Gastrocnemius medialis (tissue), 4 donors: ENCODE measurements at regions not wholly inside any gene's neighbourhood (a gene's known extent, or its start where the extent isn't known, plus 50 kb on each side); places are given as distances from the start of the nearest gene placed in this dataset.

Source experiments
- CTCF ChIP-seq, 5 experiments: fragments of 450-650 bp in 3 of 5; fragments of 200-600 bp in 2 of 5; sonication (generic) in 2 of 5; IDR thresholded peaks in 4 of 5; conservative IDR thresholded peaks in 1 of 5; 1 replicate in 4 of 5; 2 replicates in 1 of 5; pipeline ENCODE4 v1.5.1; 2016 to 2019; ENCODE audit warnings: antibody characterized with exemption in 5 of 5, mild to moderate bottlenecking in 3 of 5, moderate library complexity in 3 of 5
- POLR2A ChIP-seq, 2 donors: fragments of 450-650 bp; IDR thresholded peaks; one replicate each; pipeline ENCODE4 v1.6.1; 2017; ENCODE audit warnings: antibody characterized with exemption in 2 of 2, mild to moderate bottlenecking in 2 of 2, moderate library complexity in 2 of 2

GRCh38 chr20:11034025-11034424 is 360.2 kb upstream of the JAG1 start:
- no peak for TF ChIP-seq POLR2A (IDR thresholded peaks at IDR 0.05)
- TF ChIP-seq CTCF (IDR thresholded peaks at IDR 0.05 in 4 of 5, conservative IDR thresholded peaks at IDR 0.05 in 1 of 5), result no peak
